Activated CD4-positive, alpha-beta T cell treated with anti-CD3 and anti-CD28 coated beads, Interleukin-2, amount 10 ng/mL, durations not matched to agents 7 days and 5 days (primary cell): ENCODE measurements at regions not wholly inside any gene's neighbourhood (a gene's known extent, or its start where the extent isn't known, plus 50 kb on each side); places are given as distances from the start of the nearest gene placed in this dataset.

Source experiments
- CTCF ChIA-PET: fragments of 350-600 bp; sonication (Branson Sonifier 250); formaldehyde crosslinking; loops from one replicate; lab custom pipeline; 2021; ENCODE audit warnings: antibody characterized with exemption; lab: Charles Lee
- POLR2A ChIA-PET: fragments of 350-600 bp; sonication (Branson Sonifier 250); formaldehyde crosslinking; loops from one replicate; lab custom pipeline; 2021; ENCODE audit warnings: antibody characterized with exemption; lab: Charles Lee
- DNase-seq: peaks from one replicate; pipeline ENCODE4 v3.0.0-alpha.2; 2020
- H3K27ac Mint-ChIP-seq: one replicate; pipeline ENCODE4 v1.8.0; 2021; ENCODE audit warnings: mild to moderate bottlenecking, moderate library complexity, mixed read lengths
- H3K27me3 Mint-ChIP-seq: one replicate; pipeline ENCODE4 v1.8.0; 2021; ENCODE audit warnings: mixed read lengths
- H3K36me3 Mint-ChIP-seq: one replicate; pipeline ENCODE4 v1.8.0; 2021; ENCODE audit warnings: low read depth, mixed read lengths
- H3K4me1 Mint-ChIP-seq: one replicate; pipeline ENCODE4 v1.8.0; 2021; ENCODE audit warnings: mixed read lengths
- H3K4me3 Mint-ChIP-seq: one replicate; pipeline ENCODE4 v1.8.0; 2021; ENCODE audit warnings: mild to moderate bottlenecking, moderate library complexity, mixed read lengths
- H3K9me3 Mint-ChIP-seq: one replicate; pipeline ENCODE4 v1.8.0; 2021; ENCODE audit warnings: mixed read lengths

- no peak overlapping the region for H3K27ac Mint-ChIP-seq
- ChIA-PET POLR2A (no interaction called here), CTCF (interaction anchor here (0.5 kb wide), 1 partner anchor 442 kb away, joined by 7 read pairs; no protein-coding TSS in a partner anchor)
- no peaks in the 10 kb centered on the region for H3K36me3 Mint-ChIP-seq
- no peak for DNase-seq
- no peak overlapping the region for H3K4me3 Mint-ChIP-seq
- H3K9me3 Mint-ChIP-seq, result no peaks in the 10 kb centered on the region
- H3K4me1 Mint-ChIP-seq, result peaks cover 3% of the 10 kb centered on the region
- H3K27me3 Mint-ChIP-seq, result no peaks in the 10 kb centered on the region
Measured at GRCh38 chr11:43994196-43994595, 51.8 kb downstream of the C11orf96 start.

GRCh38 chr11:43996318-43996717 lies 51.5 kb upstream of the ACCSL start:
- H3K4me3 Mint-ChIP-seq, result no peak overlapping the region
- no peak overlapping the region for H3K27ac Mint-ChIP-seq
- no peaks in the 10 kb centered on the region for H3K27me3 Mint-ChIP-seq
- H3K36me3 Mint-ChIP-seq, result no peaks in the 10 kb centered on the region
- no peak for DNase-seq
- peaks cover 3% of the 10 kb centered on the region for H3K4me1 Mint-ChIP-seq
- ChIA-PET POLR2A (no interaction called here), CTCF (interaction anchor here (0.6 to 0.7 kb wide), 3 partner anchors 51 to 90 kb away, joined by 3 to 4 read pairs (median 3); partner anchors contain the start of gene ACCSL)
- no peaks in the 10 kb centered on the region for H3K9me3 Mint-ChIP-seq

GRCh38 chr11:43997022-43997660 lies 50.6 kb upstream of the ACCSL start:
- H3K27me3 Mint-ChIP-seq, result no peaks in the 10 kb centered on the region
- H3K27ac Mint-ChIP-seq, result no peak overlapping the region
- no peaks in the 10 kb centered on the region for H3K9me3 Mint-ChIP-seq
- no peak for DNase-seq
- ChIA-PET POLR2A (no interaction called here), CTCF (no interaction called here)
- H3K36me3 Mint-ChIP-seq, result no peaks in the 10 kb centered on the region
- H3K4me1 Mint-ChIP-seq, result peaks cover 3% of the 10 kb centered on the region
- no peak overlapping the region for H3K4me3 Mint-ChIP-seq
